Neutrophil (primary cell): ENCODE measurements at regions not wholly inside any gene's neighbourhood (a gene's known extent, or its start where the extent isn't known, plus 50 kb on each side); places are given as distances from the start of the nearest gene placed in this dataset.

Source experiments
- H3K27ac ChIP-seq: fragments of 200-600 bp; sonication (generic); 2 replicates; pipeline ENCODE4 v1.5.1; 2016; ENCODE audit warnings: mild to moderate bottlenecking, moderate library complexity
- H3K27me3 ChIP-seq: fragments of 200-600 bp; sonication (generic); 2 replicates; pipeline ENCODE4 v1.6.0; 2016; ENCODE audit warnings: mild to moderate bottlenecking
- H3K36me3 ChIP-seq: fragments of 200-600 bp; sonication (generic); 2 replicates; pipeline ENCODE4 v1.5.1; 2017
- H3K4me1 ChIP-seq, 2 experiments: fragments of 200-600 bp in 1 of 2; sonication (generic) in 1 of 2; 1 replicate in 1 of 2; 2 replicates in 1 of 2; pipeline versions ENCODE4 v1.5.1 to v1.6.1; 2013 to 2016; ENCODE audit warnings: low read depth in 1 of 2, low read length in 1 of 2, mild to moderate bottlenecking in 1 of 2, moderate library complexity in 1 of 2; ENCODE audit not compliant: control insufficient read depth in 1 of 2, insufficient read depth in 1 of 2
- H3K4me3 ChIP-seq, 2 experiments: fragments of 200-600 bp in 1 of 2; sonication (generic) in 1 of 2; 1 replicate in 1 of 2; 2 replicates in 1 of 2; pipeline ENCODE4 v1.5.1; 2013 to 2016; ENCODE audit warnings: low read depth in 1 of 2, low read length in 1 of 2, mild to moderate bottlenecking in 1 of 2, moderate library complexity in 1 of 2
- H3K9me3 ChIP-seq: fragments of 200-600 bp; sonication (generic); 2 replicates; pipeline ENCODE4 v1.5.1; 2016
- CTCF ChIP-seq: fragments of 200-600 bp; sonication (generic); IDR thresholded peaks from 2 replicates; pipeline ENCODE4 v1.5.1; 2016; ENCODE audit warnings: antibody characterized with exemption

- Histone ChIP-seq H3K27me3 (no peaks in the 10 kb centered on the region), H3K27ac (no peak overlapping the region), H3K4me1 (peaks cover 23% of the 10 kb centered on the region in 2 experiments), H3K4me3 (no peak overlapping the region), H3K9me3 (no peaks in the 10 kb centered on the region), H3K36me3 (no peaks in the 10 kb centered on the region)
- TF ChIP-seq CTCF: no peak
Measured at GRCh38 chr15:39466750-39467105, 114.2 kb upstream of the THBS1 start.

- peak overlapping the region in 1 of 2 experiments; percentile 1 for H3K4me3 ChIP-seq
- peaks cover 23% of the 10 kb centered on the region in 2 experiments for H3K4me1 ChIP-seq
- no peaks in the 10 kb centered on the region for H3K27me3 ChIP-seq
- H3K27ac ChIP-seq: peak overlapping the region; percentile 49
- H3K36me3 ChIP-seq: no peaks in the 10 kb centered on the region
- TF ChIP-seq CTCF: no peak
- H3K9me3 ChIP-seq: no peaks in the 10 kb centered on the region
Measured at GRCh38 chr15:39468331-39468730, 112.5 kb upstream of the THBS1 start.

GRCh38 chr15:39468828-39469227, 112.1 kb upstream of the THBS1 start:
- no peak for TF ChIP-seq CTCF
- H3K27ac ChIP-seq: peak overlapping the region; percentile 49
- H3K4me1 ChIP-seq: peaks cover 23% of the 10 kb centered on the region in 2 experiments
- H3K36me3 ChIP-seq: no peaks in the 10 kb centered on the region
- no peaks in the 10 kb centered on the region for H3K9me3 ChIP-seq
- no peaks in the 10 kb centered on the region for H3K27me3 ChIP-seq
- peak overlapping the region in 1 of 2 experiments; percentile 1 for H3K4me3 ChIP-seq

GRCh38 chr15:39471785-39472574, 108.9 kb upstream of the THBS1 start:
- no peak for TF ChIP-seq CTCF
- no peaks in the 10 kb centered on the region for H3K27me3 ChIP-seq
- no peak overlapping the region for H3K4me3 ChIP-seq
- no peaks in the 10 kb centered on the region for H3K36me3 ChIP-seq
- no peak overlapping the region for H3K27ac ChIP-seq
- H3K4me1 ChIP-seq: peaks cover 23% of the 10 kb centered on the region in 2 experiments
- no peaks in the 10 kb centered on the region for H3K9me3 ChIP-seq

- no peak overlapping the region for H3K27ac ChIP-seq
- no peaks in the 10 kb centered on the region for H3K9me3 ChIP-seq
- H3K36me3 ChIP-seq: no peaks in the 10 kb centered on the region
- H3K4me3 ChIP-seq: no peak overlapping the region
- H3K27me3 ChIP-seq: no peaks in the 10 kb centered on the region
- no peak for TF ChIP-seq CTCF
- peaks cover 17% of the 10 kb centered on the region in 2 experiments for H3K4me1 ChIP-seq
Measured at GRCh38 chr15:39472621-39473297, 108.1 kb upstream of the THBS1 start.
